ENCODE measurements at regions not wholly inside any gene's neighbourhood (a gene's known extent, or its start where the extent isn't known, plus 50 kb on each side); places are given as distances from the start of the nearest gene placed in this dataset.

DNA sequence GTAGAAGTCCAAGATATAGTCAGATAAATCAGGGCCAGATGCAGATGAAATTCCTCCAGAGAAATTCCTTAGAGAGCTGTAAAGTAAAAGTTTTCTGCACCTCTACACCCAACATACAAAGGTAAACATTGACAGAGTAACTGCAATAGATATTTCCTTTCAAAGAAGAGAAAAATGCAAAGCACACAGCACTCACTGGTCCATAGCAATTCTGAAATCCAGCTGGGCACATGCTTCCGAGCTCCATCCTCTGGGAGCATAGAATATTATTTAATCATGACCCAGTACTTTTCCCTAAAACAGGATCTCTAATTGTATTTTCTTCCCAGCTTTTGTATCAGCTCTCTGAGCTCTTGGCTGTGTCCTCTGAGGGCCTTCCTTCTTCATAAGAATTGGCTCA is 239.5 kb upstream of the IRX3 start:
- DNase-seq = no peak
- TF ChIP-seq, protein P1, sequence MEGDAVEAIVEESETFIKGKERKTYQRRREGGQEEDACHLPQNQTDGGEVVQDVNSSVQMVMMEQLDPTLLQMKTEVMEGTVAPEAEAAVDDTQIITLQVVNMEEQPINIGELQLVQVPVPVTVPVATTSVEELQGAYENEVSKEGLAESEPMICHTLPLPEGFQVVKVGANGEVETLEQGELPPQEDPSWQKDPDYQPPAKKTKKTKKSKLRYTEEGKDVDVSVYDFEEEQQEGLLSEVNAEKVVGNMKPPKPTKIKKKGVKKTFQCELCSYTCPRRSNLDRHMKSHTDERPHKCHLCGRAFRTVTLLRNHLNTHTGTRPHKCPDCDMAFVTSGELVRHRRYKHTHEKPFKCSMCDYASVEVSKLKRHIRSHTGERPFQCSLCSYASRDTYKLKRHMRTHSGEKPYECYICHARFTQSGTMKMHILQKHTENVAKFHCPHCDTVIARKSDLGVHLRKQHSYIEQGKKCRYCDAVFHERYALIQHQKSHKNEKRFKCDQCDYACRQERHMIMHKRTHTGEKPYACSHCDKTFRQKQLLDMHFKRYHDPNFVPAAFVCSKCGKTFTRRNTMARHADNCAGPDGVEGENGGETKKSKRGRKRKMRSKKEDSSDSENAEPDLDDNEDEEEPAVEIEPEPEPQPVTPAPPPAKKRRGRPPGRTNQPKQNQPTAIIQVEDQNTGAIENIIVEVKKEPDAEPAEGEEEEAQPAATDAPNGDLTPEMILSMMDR (IDR thresholded peaks at IDR 0.05) = no peak
- no peak overlapping the region for H3K27ac ChIP-seq
- no peak overlapping the region for H3K4me3 ChIP-seq
- peaks cover 0 to 13% of the 10 kb centered on the region in 2 donors for H3K9me3 ChIP-seq
- no peaks in the 10 kb centered on the region for H3K36me3 ChIP-seq
- no peaks in the 10 kb centered on the region for H3K4me1 ChIP-seq
- intact Hi-C loops (cut with DNase I) = no loop called here
- no peaks in the 10 kb centered on the region for H3K27me3 ChIP-seq
- no peak for ATAC-seq

DNA sequence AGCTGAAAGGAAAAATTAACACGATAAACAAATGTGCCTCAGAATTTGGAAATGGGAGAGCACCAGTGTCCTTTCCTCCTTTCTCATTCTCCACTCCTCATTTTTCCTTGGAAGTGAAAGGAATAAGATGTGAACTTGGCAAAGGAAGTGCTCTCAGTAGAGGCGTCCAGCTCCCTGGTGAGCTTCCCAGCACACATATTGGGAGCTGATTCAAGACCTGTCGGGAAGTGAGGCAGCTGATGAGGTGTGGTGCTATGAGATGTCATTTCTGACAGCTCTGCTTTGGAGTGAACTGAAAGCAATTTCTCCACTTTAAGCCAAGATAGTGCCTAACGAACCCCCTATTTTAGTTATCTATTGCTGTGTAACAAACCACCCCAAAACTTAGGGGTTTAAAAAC is 238.5 kb upstream of the IRX3 start:
- TF ChIP-seq, protein P1 (IDR thresholded peaks at IDR 0.05) = no peak
- Histone ChIP-seq H3K36me3 (no peaks in the 10 kb centered on the region), H3K4me1 (no peaks in the 10 kb centered on the region), H3K27me3 (no peaks in the 10 kb centered on the region), H3K27ac (no peak overlapping the region), H3K4me3 (no peak overlapping the region), H3K9me3 (peaks cover 0 to 13% of the 10 kb centered on the region in 2 donors)
- intact Hi-C loops (cut with DNase I) = no loop called here
- no peak for DNase-seq
- ATAC-seq = no peak

DNA sequence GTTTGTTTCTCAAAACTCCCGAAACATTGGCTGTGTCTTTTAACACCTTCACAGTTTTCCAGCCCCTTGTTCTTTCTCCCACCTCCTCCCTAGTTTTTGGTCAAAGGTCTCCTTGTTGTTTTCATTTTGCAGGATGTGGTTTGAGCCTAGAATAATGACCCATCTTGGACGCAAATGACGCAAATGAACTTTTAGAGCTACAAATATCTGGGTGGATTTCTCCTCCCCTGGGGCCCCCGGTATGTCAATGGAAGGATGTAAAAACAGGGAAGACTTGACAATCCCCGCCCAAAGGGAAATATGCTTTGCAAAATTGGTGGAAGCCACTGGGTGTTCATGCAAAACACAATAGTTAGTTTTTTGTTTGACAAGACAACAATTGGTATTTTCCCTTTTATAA is 236.0 kb upstream of the IRX3 start:
- Histone ChIP-seq H3K4me1 (no peaks in the 10 kb centered on the region), H3K4me3 (no peak overlapping the region), H3K27ac (no peak overlapping the region), H3K9me3 (peaks cover 0 to 20% of the 10 kb centered on the region in 2 donors), H3K36me3 (no peaks in the 10 kb centered on the region), H3K27me3 (no peaks in the 10 kb centered on the region)
- intact Hi-C loops (cut with DNase I) = no loop called here
- ATAC-seq (no peak), DNase-seq (no peak)
- TF ChIP-seq, protein P1 (IDR thresholded peaks at IDR 0.05) = no peak

DNA sequence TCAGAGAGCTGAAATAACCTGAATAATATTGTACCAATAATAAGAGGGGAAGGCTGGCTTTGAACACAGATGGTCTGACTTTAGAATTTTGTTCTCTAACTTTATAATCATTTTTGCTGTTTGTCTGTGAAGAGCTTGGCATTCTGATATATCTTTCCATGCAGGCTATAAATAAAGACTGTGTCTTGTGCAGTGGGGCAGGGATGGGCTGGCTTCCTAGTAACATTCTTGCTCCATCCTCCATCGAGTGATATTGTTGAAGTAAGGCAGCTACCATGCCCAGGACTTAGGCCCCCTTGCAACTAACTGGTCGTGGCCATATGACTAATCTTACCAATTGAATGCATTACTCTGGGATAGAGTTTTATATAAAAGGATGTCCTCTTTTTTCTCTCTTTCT is 234.7 kb upstream of the IRX3 start:
- DNase-seq = no peak

DNA sequence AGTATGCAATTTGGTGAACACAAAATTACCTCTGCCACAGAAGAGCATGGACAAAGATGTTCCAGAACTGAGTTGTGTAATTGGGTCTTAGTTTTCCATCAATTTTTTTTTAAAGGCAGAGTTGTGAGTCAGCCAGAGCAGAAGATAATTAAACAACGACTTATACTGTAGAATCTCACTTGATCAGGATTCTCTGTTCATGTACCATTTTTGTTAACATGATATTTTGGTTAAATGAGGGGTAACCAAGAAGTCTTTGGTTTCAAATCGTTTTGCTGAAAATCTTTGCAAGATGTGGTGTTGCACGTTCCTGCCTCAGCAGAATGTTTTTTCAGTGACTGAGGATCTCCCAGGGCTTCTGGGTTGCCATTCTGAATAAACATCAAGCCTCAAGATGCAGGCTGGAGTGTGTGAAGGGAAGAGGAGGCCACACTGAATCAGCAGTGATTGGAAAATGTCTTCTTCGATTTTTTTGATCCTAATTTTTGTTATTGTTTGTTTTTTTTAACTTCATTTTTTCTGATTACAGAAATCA is 232.6 kb upstream of the IRX3 start:
- ATAC-seq = no peak
- H3K4me1 ChIP-seq = no peaks in the 10 kb centered on the region
- H3K4me3 ChIP-seq = no peak overlapping the region
- intact Hi-C loops (cut with DNase I) = no loop called here
- no peaks in the 10 kb centered on the region for H3K27me3 ChIP-seq
- TF ChIP-seq, protein P1 (IDR thresholded peaks at IDR 0.05) = no peak
- peaks cover 0 to 8% of the 10 kb centered on the region in 2 donors for H3K9me3 ChIP-seq
- H3K27ac ChIP-seq = no peak overlapping the region
- H3K36me3 ChIP-seq = no peaks in the 10 kb centered on the region
- no peak for DNase-seq

More for the DNA sequence above, 234.7 kb upstream of the IRX3 start:
- Histone ChIP-seq H3K27ac (no peak overlapping the region), H3K9me3 (peaks cover 0 to 18% of the 10 kb centered on the region in 2 donors), H3K36me3 (no peaks in the 10 kb centered on the region), H3K4me3 (no peak overlapping the region), H3K27me3 (no peaks in the 10 kb centered on the region), H3K4me1 (no peaks in the 10 kb centered on the region)
- TF ChIP-seq, protein P1 (IDR thresholded peaks at IDR 0.05) = no peak
- no peak for ATAC-seq
- intact Hi-C loops (cut with DNase I) = no loop called here

Data from left lung (tissue), 4 donors.